GM23248 (cell line): ENCODE measurements at regions not wholly inside any gene's neighbourhood (a gene's known extent, or its start where the extent isn't known, plus 50 kb on each side); places are given as distances from the start of the nearest gene placed in this dataset.

Experiments used
- DNase-seq: peaks from one replicate; pipeline ENCODE4 v3.0.0-alpha.2; 2015
- H2AFZ ChIP-seq: fragments of 200-600 bp; sonication (generic); 2 replicates; pipeline ENCODE4 v1.6.1; 2016; ENCODE audit warnings: antibody characterized with exemption
- H3F3A ChIP-seq: fragments of 200-600 bp; sonication (generic); 2 replicates; pipeline ENCODE4 v1.6.1; 2016; ENCODE audit warnings: mild to moderate bottlenecking, antibody characterized with exemption, mixed run types; ENCODE audit not compliant: insufficient read depth
- H3K27ac ChIP-seq: fragments of 200-600 bp; sonication (generic); 2 replicates; pipeline ENCODE4 v1.5.1; 2016; ENCODE audit warnings: mild to moderate bottlenecking
- H3K27me3 ChIP-seq: fragments of 200-600 bp; sonication (generic); replicated peaks from 2 replicates; pipeline ENCODE4 v1.6.1; 2016; ENCODE audit warnings: mild to moderate bottlenecking; ENCODE audit not compliant: insufficient read depth
- H3K36me3 ChIP-seq: fragments of 200-600 bp; sonication (generic); 2 replicates; pipeline ENCODE4 v1.6.1; 2016; ENCODE audit warnings: low read depth, mild to moderate bottlenecking
- H3K4me1 ChIP-seq: fragments of 200-600 bp; sonication (generic); 2 replicates; pipeline ENCODE4 v1.6.1; 2016; ENCODE audit warnings: mild to moderate bottlenecking; ENCODE audit not compliant: insufficient read depth
- H3K4me2 ChIP-seq: fragments of 200-600 bp; sonication (generic); one replicate; pipeline ENCODE4 v1.6.1; 2016; ENCODE audit warnings: mild to moderate bottlenecking; ENCODE audit not compliant: unreplicated experiment
- H3K4me3 ChIP-seq: fragments of 200-600 bp; sonication (generic); 2 replicates; pipeline ENCODE4 v1.5.1; 2016; ENCODE audit warnings: mild to moderate bottlenecking
- H3K79me2 ChIP-seq: fragments of 200-600 bp; sonication (generic); 2 replicates; pipeline ENCODE4 v1.6.1; 2016; ENCODE audit warnings: mild to moderate bottlenecking; ENCODE audit not compliant: insufficient read depth
- H3K9ac ChIP-seq: fragments of 200-600 bp; sonication (generic); 2 replicates; pipeline ENCODE4 v1.6.1; 2016; ENCODE audit warnings: mild to moderate bottlenecking
- H3K9me2 ChIP-seq: fragments of 200-600 bp; sonication (generic); 2 replicates; pipeline ENCODE4 v1.6.1; 2016; ENCODE audit warnings: mixed run types, mild to moderate bottlenecking, moderate library complexity; ENCODE audit not compliant: insufficient read depth
- H3K9me3 ChIP-seq: fragments of 200-600 bp; sonication (generic); one replicate; pipeline ENCODE4 v1.6.1; 2017; ENCODE audit warnings: low read depth
- H4K20me1 ChIP-seq: fragments of 200-600 bp; sonication (generic); 2 replicates; pipeline ENCODE4 v1.6.0; 2016; ENCODE audit not compliant: insufficient read depth
- EZH2 ChIP-seq: fragments of 200-600 bp; sonication (generic); IDR thresholded peaks from 2 replicates; pipeline ENCODE4 v1.6.1; 2018; ENCODE audit warnings: antibody characterized with exemption, mild to moderate bottlenecking; ENCODE audit not compliant: insufficient read depth, poor library complexity, severe bottlenecking
- EZH2phosphoT487 ChIP-seq: fragments of 200-600 bp; sonication (generic); IDR thresholded peaks from 2 replicates; pipeline ENCODE4 v1.6.1; 2018; ENCODE audit warnings: antibody characterized with exemption, moderate library complexity, mild to moderate bottlenecking, low read depth; ENCODE audit not compliant: insufficient read depth
- whole genome bisulfite sequencing, 2 experiments: methylation state at CpG; one replicate each; pipeline ENCODE4 v1.1.6; 2015 to 2017; ENCODE audit warnings: low lambda C conversion rate in 2 of 2, low coverage in 1 of 2; ENCODE audit errors: missing lambda C conversion rate in 2 of 2; 5-methylcytosine and 5-hydroxymethylcytosine counted together
- in situ Hi-C: fragments of 300-500 bp; cut with MboI; formaldehyde crosslinking; loops from 2 replicates; pipeline ENCODE4 v1.15.0; 2020

DNA sequence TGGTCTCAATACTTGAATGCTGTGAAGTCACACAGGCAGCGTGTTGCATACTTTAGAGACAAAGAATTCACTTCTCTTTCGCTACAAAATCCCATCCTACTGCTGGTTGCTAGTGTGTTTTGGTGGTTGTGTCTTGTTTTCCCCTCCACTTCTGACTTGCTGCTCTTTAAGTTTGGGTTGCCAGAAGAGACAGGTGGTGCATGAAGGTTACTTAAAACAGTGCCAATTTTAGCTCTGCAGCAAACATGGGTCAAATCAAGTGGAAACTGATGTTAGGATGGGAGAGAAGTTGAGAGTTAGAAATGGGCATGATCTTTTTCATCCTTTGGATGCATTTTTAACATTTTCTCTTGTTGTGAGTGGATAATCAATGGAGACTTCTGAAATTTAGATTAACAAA, 136.2 kb upstream of the KCNH7 start:
- TF ChIP-seq EZH2phosphoT487 (no peak), EZH2 (no peak)
- no peak overlapping the region for H3K27ac ChIP-seq
- WGBS, 2 experiments = 7 to 9% methylated on average over 2 of the region's 2 CpGs
- H3F3A ChIP-seq = no peaks in the 10 kb centered on the region
- no peaks in the 10 kb centered on the region for H3K36me3 ChIP-seq
- no peak overlapping the region for H3K4me2 ChIP-seq
- H3K27me3 ChIP-seq = no peaks in the 10 kb centered on the region
- no peaks in the 10 kb centered on the region for H4K20me1 ChIP-seq
- H3K79me2 ChIP-seq = no peaks in the 10 kb centered on the region
- H2AFZ ChIP-seq = no peak overlapping the region
- H3K4me1 ChIP-seq = no peaks in the 10 kb centered on the region
- in situ Hi-C loops = no loop called here
- DNase-seq = no peak
- H3K9me3 ChIP-seq = no peaks in the 10 kb centered on the region
- no peak overlapping the region for H3K9ac ChIP-seq
- no peak overlapping the region for H3K4me3 ChIP-seq
- no peaks in the 10 kb centered on the region for H3K9me2 ChIP-seq

DNA sequence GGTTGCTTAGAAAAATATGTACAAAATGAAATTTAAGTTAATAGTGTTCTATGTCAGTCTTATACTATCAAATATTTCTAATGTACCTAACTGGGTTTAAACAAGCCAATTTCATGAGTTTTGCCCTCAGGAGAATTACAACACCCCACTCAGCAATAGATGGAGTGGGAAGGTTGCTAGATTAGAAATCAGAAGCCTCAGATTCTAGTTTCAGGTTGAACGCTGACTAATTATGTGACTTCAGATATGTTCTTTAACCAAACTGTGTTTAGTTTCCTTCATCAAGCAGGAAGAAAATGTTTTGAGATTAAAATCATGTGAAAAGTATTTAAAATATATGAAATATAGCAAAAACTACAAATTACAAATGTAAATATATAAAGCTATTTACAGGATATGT, 133.8 kb upstream of the KCNH7 start:
- no peak for DNase-seq
- H2AFZ ChIP-seq = no peak overlapping the region
- H3K4me3 ChIP-seq = no peak overlapping the region
- TF ChIP-seq EZH2phosphoT487 (no peak), EZH2 (no peak)
- H3K27me3 ChIP-seq = no peaks in the 10 kb centered on the region
- no peaks in the 10 kb centered on the region for H3F3A ChIP-seq
- H3K27ac ChIP-seq = no peak overlapping the region
- H3K4me1 ChIP-seq = no peaks in the 10 kb centered on the region
- no peaks in the 10 kb centered on the region for H4K20me1 ChIP-seq
- no peaks in the 10 kb centered on the region for H3K36me3 ChIP-seq
- H3K9me3 ChIP-seq = no peaks in the 10 kb centered on the region
- in situ Hi-C loops = no loop called here
- H3K9ac ChIP-seq = no peak overlapping the region
- no peaks in the 10 kb centered on the region for H3K9me2 ChIP-seq
- H3K79me2 ChIP-seq = no peaks in the 10 kb centered on the region
- H3K4me2 ChIP-seq = no peak overlapping the region
- WGBS, 2 experiments = 54 to 63% methylated on average over 1 of the region's 1 CpG

DNA sequence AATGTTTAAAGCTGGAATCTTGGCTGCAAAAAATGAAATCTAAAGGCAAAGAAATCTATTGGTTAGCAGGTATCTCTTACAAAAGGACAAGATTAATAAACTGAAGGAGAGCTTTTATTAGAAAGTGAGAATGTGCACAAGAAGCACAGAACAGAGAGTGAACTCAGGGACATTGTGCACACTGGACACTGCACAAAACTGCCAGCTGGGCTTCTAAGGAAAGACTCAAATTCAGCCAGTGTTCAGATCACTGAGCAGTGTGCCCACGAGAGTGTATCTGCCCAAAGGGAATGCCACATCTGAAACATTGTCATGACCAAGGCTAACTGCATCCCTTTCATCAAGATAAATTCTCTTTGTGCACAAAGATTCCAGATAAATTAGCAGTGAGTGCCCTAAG, 129.7 kb upstream of the KCNH7 start:
- DNase-seq = no peak

DNA sequence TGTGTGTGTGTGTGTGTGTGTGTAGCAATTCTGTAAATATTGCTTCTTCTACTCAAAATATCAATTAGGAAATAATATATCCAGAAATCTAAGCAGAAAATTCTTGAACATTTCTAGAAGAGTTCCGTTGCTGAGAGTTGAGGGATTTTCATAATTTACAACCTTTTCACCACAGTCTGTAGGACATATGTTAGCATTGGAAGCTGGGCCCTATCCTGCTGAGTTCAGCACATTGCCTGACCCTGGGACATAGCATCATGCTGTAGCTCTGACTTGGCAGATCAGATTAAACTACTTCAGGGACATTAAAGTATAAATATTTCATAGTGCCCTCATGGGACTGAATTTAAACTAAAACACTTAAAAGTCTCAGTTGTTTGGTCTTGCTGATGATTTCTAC, 129.2 kb upstream of the KCNH7 start:
- WGBS, 2 experiments = 0 to 11% methylated on average over 1 of the region's 1 CpG
- Histone ChIP-seq H3K4me1 (no peaks in the 10 kb centered on the region), H3K36me3 (no peaks in the 10 kb centered on the region), H3K4me2 (no peak overlapping the region), H3K9ac (no peak overlapping the region), H4K20me1 (no peaks in the 10 kb centered on the region), H3K9me3 (no peaks in the 10 kb centered on the region), H3F3A (no peaks in the 10 kb centered on the region), H2AFZ (no peak overlapping the region), H3K27ac (no peak overlapping the region), H3K9me2 (no peaks in the 10 kb centered on the region), H3K4me3 (no peak overlapping the region), H3K79me2 (no peaks in the 10 kb centered on the region), H3K27me3 (no peaks in the 10 kb centered on the region)
- no peak for DNase-seq
- in situ Hi-C loops = no loop called here
- TF ChIP-seq EZH2 (no peak), EZH2phosphoT487 (no peak)

More for the DNA sequence above, 129.7 kb upstream of the KCNH7 start:
- Histone ChIP-seq H3K4me1 (no peaks in the 10 kb centered on the region), H3K27ac (no peak overlapping the region), H2AFZ (no peak overlapping the region), H3K27me3 (no peaks in the 10 kb centered on the region), H3K4me3 (no peak overlapping the region), H3K36me3 (no peaks in the 10 kb centered on the region), H4K20me1 (no peaks in the 10 kb centered on the region), H3K9me2 (no peaks in the 10 kb centered on the region), H3F3A (no peaks in the 10 kb centered on the region), H3K4me2 (no peak overlapping the region), H3K9ac (no peak overlapping the region), H3K79me2 (no peaks in the 10 kb centered on the region), H3K9me3 (no peaks in the 10 kb centered on the region)
- no peak for TF ChIP-seq EZH2
- in situ Hi-C loops = no loop called here
- WGBS, 2 experiments = 0% methylated on average over 1 of the region's 1 CpG

DNA sequence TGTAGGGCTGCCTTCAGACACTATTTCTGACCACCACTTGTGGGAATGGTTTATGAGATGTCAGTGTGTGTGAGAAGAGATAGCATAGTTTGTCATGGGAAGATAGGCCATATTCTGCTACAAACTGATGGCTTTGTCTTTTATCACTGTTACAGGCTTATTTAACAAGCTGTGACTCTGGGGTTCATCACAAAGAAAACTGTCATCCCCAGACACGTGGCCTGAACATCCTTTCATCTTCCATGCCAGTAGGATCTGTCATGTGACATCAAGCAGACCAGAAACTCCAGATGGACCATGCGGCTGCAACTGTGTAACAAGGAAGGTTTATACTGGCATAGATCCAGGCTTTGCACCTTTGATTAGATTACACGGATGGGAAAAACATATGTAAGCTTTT, 128.6 kb upstream of the KCNH7 start:
- TF ChIP-seq EZH2phosphoT487 (no peak), EZH2 (no peak)
- H3K4me3 ChIP-seq = no peak overlapping the region
- no peak overlapping the region for H3K4me2 ChIP-seq
- no peaks in the 10 kb centered on the region for H3K36me3 ChIP-seq
- in situ Hi-C loops = no loop called here
- no peaks in the 10 kb centered on the region for H3K27me3 ChIP-seq
- no peak overlapping the region for H3K9ac ChIP-seq
- no peaks in the 10 kb centered on the region for H4K20me1 ChIP-seq
- H3F3A ChIP-seq = no peaks in the 10 kb centered on the region
- no peaks in the 10 kb centered on the region for H3K79me2 ChIP-seq
- WGBS, 2 experiments = 4% methylated on average over 3 of the region's 3 CpGs
- no peak overlapping the region for H3K27ac ChIP-seq
- no peak for DNase-seq
- no peak overlapping the region for H2AFZ ChIP-seq
- no peaks in the 10 kb centered on the region for H3K9me3 ChIP-seq
- H3K4me1 ChIP-seq = no peaks in the 10 kb centered on the region
- H3K9me2 ChIP-seq = no peaks in the 10 kb centered on the region
